C4-2B (cell line): ENCODE measurements at regions not wholly inside any gene's neighbourhood (a gene's known extent, or its start where the extent isn't known, plus 50 kb on each side); places are given as distances from the start of the nearest gene placed in this dataset.

ENCODE experiments used
- H3K27ac ChIP-seq: fragments of 450-650 bp; 2 replicates; pipeline ENCODE4 v1.5.1; 2017
- ZFX ChIP-seq: fragments of 450-650 bp; IDR thresholded peaks from 2 replicates; pipeline ENCODE4 v1.6.1; 2017
- TF ChIP-seq, protein P1 (sequence below): fragments of 450-650 bp; conservative IDR thresholded peaks from 2 replicates; pipeline ENCODE4 v1.5.1; 2017; ENCODE audit warnings: mild to moderate bottlenecking

DNA sequence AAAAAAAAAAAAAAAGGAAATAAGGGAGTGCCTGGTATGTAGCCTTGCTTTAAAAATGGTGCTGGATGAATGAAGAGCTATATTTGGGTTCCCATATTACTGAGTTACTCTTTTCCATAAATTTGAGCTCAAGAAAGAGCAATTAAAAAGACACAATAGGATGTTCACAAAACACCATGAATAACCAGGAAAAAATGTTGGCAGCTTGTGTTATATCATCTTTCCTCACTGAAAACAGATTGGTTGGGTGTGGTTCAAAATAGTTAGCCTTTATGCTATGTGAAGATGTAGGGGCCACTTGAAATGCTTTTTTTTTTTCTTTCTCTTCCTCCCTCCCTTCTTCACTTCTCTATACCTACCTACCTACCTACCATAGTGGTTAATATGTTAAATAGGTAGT lies 256.9 kb downstream of the STK31 start:
- TF ChIP-seq, protein P1, sequence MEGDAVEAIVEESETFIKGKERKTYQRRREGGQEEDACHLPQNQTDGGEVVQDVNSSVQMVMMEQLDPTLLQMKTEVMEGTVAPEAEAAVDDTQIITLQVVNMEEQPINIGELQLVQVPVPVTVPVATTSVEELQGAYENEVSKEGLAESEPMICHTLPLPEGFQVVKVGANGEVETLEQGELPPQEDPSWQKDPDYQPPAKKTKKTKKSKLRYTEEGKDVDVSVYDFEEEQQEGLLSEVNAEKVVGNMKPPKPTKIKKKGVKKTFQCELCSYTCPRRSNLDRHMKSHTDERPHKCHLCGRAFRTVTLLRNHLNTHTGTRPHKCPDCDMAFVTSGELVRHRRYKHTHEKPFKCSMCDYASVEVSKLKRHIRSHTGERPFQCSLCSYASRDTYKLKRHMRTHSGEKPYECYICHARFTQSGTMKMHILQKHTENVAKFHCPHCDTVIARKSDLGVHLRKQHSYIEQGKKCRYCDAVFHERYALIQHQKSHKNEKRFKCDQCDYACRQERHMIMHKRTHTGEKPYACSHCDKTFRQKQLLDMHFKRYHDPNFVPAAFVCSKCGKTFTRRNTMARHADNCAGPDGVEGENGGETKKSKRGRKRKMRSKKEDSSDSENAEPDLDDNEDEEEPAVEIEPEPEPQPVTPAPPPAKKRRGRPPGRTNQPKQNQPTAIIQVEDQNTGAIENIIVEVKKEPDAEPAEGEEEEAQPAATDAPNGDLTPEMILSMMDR, result no peak
- TF ChIP-seq ZFX, result no peak

DNA sequence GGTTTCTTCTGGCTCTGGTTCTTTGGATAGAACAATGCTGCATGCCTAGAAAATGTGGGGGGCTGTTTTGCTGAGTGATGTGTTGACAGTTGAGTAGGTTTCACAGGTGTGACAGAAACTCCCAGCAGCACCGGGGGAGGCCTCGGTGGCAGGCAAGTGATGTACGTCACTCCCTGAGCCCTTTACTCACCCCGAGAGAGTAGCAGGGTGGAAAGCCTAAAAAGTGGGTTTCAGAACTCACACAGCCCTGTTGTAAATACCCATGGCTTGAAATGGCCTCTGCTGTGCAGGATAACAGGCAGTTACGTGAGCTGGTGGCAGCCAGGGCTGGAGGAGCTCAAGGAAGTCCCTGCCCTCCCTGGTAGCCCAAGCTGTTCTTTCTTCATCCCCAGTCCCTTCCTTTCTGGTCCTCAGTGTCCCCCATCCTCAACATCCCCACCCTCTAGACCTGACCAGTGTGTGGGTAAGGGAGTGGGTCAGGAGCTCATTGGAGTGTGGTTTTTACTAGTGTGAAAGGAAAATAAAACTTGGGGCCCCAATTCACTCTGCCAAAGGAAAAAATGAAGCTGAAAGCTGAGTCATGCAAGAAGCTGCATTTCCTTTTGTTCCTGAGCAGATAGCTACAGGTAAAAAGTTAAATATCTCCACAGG lies 258.1 kb downstream of the STK31 start:
- H3K27ac ChIP-seq, result no peak overlapping the region
- TF ChIP-seq, protein P1, result no peak
- TF ChIP-seq ZFX, result no peak

More for the DNA sequence above, 256.9 kb downstream of the STK31 start:
- no peak overlapping the region for H3K27ac ChIP-seq

DNA sequence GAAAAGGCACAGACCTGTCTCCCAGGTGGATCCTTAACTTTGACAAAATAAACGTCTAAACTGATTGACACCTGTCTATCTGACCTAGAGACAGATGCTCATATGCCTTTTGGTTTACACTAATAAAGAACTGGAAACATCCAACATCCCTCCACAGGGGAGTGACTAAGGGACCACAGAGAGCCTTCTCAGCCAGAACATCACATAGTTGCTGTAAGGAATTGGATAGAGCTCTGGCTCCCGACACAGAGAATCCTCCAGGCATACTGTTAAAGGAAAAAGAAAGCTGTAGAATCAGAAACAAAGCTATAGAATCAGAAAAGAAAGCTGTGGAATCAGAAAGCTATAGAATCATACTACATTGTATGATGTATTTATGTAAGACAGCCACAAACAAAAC lies 258.8 kb downstream of the STK31 start:
- H3K27ac ChIP-seq, result no peak overlapping the region
- TF ChIP-seq, protein P1, result no peak
- no peak for TF ChIP-seq ZFX

DNA sequence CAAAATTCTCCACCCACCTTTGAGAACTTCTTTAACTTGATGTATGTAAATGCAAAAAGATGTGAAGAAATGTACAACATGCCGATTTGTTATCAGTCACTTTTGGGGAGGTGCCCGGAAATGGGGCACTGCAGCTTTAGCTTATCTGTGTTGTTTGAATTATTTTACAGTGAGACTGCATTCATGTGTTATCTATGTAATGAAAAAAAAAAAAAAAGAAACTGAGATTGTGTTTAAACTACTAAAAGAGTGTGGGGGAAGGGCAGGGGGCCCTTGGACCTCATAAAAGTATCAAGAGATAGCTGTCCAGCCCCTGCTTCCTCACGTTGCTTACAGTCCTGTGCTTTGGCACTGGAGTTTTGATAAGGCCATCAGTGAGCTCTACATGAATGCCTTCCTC lies 259.4 kb downstream of the STK31 start:
- H3K27ac ChIP-seq, result no peak overlapping the region
- TF ChIP-seq, protein P1, result no peak

DNA sequence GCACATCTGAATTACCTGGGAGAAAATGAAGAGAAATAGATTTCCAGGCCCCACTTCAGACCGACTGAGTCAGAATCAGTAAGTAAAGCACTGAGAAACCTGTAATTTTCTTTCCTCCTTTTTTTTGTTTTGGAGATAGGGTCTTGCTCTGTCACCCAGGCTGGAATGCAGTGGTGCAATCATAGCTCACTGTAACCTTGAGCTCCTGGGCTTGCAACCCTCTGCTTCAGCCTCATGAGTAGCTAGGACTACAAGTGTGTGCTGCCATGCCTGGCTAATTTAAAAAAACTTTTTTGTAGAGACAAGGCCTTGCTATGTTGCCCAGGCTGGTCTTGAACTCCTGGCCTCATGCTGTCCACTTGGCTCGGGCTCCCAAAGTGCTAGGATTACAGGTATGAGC lies 260.2 kb downstream of the STK31 start:
- no peak overlapping the region for H3K27ac ChIP-seq
- TF ChIP-seq, protein P1, result no peak
- TF ChIP-seq ZFX, result no peak

DNA sequence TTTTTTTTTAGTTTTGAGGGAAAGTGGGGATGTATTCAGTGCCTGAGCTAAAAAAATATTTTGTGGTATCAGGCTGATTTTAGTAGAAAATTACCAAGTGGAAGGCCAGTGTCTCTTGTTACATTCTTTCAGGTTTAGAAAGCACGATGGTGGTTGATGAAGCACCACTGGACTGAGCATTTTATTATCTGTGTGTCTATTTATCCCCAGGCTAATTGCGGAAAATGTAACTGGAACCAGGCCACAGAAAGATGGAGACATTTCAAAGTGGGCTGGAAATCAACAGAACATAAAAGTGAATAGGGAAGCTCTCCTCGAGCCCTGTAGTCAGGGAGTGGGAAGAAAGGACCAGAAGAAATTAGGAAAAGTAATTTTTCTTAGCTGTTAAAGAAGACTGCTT lies 261.0 kb downstream of the STK31 start:
- TF ChIP-seq, protein P1, result no peak
- no peak for TF ChIP-seq ZFX
- no peak overlapping the region for H3K27ac ChIP-seq

DNA sequence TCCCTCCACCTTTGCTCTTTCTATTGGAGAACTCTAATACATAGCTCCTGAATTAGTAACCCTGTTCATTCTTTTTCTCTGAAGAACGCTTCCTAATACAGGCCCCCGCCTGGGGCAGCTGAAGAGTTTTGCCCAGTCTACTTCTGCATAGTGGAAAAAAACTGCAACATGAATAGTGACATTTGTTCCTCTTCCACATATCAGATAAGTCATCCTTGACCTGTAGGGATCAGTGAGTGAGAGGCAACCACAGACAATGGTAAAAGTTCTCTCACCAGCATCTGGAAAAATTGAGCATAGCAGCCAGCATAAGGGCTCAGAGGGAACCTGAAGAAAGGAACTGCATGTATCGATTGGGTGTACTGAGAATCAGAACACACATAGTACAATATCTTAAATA lies 262.0 kb downstream of the STK31 start:
- H3K27ac ChIP-seq, result no peak overlapping the region
- no peak for TF ChIP-seq ZFX
- TF ChIP-seq, protein P1, result no peak
